Peyer's patch (tissue), 4 donors: ENCODE measurements at regions not wholly inside any gene's neighbourhood (a gene's known extent, or its start where the extent isn't known, plus 50 kb on each side); places are given as distances from the start of the nearest gene placed in this dataset.

Experiments used
- POLR2A ChIP-seq, 2 donors: fragments of 450-650 bp; IDR thresholded peaks; one replicate each; pipeline ENCODE4 v1.5.1; 2017; ENCODE audit warnings: antibody characterized with exemption in 2 of 2, mild to moderate bottlenecking in 2 of 2, moderate library complexity in 2 of 2
- TF ChIP-seq, protein P1 (sequence below), 6 experiments: fragments of 450-650 bp in 4 of 6; fragments of 200-600 bp in 2 of 6; sonication (generic) in 1 of 6; IDR thresholded peaks; one replicate each; pipeline ENCODE4 v1.5.1; 2017 to 2019; ENCODE audit warnings: antibody characterized with exemption in 6 of 6, mild to moderate bottlenecking in 3 of 6, moderate library complexity in 1 of 6

DNA sequence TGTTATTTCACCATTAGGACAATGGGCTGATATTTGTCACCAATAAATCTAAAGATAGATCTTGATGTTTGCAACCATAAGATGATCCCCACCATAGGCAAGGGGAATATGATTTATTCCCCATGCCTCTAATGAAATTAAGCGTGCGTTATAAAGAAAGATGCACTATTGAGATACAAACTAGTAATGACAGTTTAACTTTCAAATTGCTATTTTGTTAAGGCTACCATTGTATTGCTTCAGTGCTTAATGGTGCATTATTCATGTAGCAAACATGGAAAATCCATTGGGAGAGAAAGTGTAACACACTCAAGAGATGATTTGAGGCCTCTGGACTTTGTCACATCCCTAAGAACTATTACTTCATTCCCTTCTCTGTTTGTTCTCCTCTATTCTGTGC lies 108.9 kb upstream of the TRABD2B start:
- TF ChIP-seq, protein P1, sequence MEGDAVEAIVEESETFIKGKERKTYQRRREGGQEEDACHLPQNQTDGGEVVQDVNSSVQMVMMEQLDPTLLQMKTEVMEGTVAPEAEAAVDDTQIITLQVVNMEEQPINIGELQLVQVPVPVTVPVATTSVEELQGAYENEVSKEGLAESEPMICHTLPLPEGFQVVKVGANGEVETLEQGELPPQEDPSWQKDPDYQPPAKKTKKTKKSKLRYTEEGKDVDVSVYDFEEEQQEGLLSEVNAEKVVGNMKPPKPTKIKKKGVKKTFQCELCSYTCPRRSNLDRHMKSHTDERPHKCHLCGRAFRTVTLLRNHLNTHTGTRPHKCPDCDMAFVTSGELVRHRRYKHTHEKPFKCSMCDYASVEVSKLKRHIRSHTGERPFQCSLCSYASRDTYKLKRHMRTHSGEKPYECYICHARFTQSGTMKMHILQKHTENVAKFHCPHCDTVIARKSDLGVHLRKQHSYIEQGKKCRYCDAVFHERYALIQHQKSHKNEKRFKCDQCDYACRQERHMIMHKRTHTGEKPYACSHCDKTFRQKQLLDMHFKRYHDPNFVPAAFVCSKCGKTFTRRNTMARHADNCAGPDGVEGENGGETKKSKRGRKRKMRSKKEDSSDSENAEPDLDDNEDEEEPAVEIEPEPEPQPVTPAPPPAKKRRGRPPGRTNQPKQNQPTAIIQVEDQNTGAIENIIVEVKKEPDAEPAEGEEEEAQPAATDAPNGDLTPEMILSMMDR (IDR thresholded peaks at IDR 0.05), result no peak
- no peak for TF ChIP-seq POLR2A (IDR thresholded peaks at IDR 0.05)
